GM21786 (cell line): ENCODE measurements at regions not wholly inside any gene's neighbourhood (a gene's known extent, or its start where the extent isn't known, plus 50 kb on each side); places are given as distances from the start of the nearest gene placed in this dataset.
"Not testable (repeated sequence)": the region's sequence is repeated elsewhere in the genome, so short reads cannot be mapped to it uniquely, and the experiment has no call there.

ENCODE experiments used
- ATAC-seq: cut with Tn5 transposase; IDR thresholded peaks from one replicate; pipeline ENCODE4 v1.9.1; 2021; ENCODE audit not compliant: unreplicated experiment

DNA sequence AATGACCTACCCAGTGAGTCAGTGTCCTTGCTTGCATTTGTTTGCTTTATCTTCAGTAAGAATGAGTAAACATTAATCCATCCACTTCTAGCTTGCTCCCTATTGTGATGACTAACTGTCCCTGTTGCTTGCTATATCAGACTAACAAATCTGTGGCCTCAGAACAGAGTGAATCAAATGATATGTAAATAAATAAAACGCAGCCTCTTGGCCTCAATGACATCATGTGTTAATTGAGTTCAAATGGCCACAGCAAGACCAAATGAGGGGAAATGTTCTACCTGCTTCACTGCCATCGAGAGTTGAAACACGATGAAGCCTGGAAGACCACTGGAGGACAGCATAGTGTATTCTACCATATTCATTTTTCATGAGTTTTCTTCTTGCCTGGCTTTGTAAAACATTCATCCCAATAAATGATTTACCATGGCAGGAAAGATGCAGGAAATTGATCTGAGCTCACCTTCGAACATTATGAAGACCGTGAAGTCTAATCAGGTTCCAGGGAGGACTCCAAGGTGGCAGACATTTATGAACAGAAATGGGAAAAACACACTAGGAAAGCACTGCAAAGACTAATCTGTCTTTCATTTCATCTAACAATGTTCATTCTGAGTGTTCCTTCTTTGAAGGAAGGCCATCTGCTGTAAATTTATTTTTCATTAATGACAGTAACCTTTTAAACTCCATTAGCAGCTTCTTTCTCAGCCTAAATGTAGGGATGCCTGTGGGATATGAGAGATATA, 1144.5 kb downstream of the TUSC7 start:
- ATAC-seq: no peak

GRCh38 chr3:117856354-117856753, 1146.8 kb downstream of the TUSC7 start:
- no peak for ATAC-seq

DNA sequence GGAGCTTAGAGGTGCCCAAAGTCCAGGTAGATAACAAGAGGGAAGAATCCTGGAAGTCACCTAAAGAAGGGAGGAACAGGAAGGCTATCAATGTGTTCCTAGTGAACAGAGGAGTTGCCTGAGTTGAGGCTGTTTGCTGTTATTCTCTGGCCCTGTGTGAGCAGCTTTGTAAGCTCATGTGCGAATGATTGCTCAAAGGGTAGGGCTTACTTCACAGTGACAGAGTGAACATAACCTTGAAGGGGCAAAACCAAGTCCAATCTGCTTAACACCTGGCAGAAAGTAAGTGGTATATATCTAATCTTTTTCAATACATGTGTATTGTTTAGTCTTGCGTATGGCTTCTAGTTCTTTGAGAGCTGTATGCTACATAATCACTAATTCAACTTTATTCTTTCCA, 1153.6 kb downstream of the TUSC7 start:
- no peak for ATAC-seq

DNA sequence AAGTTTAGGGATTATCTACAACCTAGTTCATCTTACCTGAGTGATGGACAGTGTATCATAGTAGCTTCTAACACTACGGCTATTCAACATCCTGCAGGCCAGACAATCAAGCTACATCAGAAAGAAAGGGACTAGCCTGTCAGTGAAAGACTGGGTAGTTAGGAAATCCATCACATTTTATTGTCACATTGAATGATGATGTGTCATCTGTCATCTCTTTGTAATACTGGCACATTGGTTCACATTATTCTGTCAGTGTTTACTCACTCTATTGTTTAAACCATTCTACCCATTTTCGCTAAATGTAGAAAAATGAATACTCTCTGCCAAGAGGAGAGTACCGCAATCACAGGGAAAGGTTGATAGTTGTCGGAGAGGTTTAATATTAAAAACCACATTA, 1155.8 kb downstream of the TUSC7 start:
- no peak for ATAC-seq

- no peak for ATAC-seq
Measured at GRCh38 chr3:117868766-117869165, 1159.2 kb downstream of the TUSC7 start.

GRCh38 chr3:117871934-117872333, 1162.4 kb downstream of the TUSC7 start:
- no peak for ATAC-seq

DNA sequence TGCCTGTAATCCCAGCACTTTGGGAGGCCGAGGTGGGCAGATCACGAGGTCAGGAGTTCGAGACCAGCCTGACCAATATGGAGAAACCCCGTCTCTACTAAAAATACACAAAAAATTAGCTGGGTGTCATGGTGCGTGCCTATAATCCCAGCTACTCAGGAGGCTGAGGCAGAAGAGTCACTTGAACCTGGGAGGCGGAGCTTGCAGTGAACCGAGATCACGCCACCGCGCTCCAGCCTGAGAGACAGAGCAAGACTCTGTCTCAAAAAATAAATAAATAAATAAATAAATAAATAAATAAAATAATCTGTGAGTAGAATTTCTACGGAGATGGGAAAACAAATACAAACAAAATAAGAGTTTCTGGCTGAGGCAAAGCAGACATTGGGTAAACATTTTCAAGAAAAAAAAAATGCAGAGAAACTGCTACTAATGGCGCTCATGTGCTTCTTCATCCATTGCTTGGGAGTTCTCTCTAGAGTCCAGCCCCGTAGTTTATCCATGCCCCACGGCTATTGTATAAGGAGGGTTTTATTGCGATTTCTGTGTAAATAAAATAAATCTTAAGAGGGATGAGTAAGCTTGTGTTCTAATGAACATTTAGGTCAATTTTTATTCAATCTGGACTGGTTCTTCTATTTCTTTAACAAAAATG, 1161.9 kb downstream of the IGSF11 start:
- ATAC-seq: not testable (repeated sequence)

GRCh38 chr3:117873249-117873600, 1161.4 kb downstream of the IGSF11 start:
- ATAC-seq: no peak

- no peak for ATAC-seq
Measured at GRCh38 chr3:117874028-117874690, 1160.5 kb downstream of the IGSF11 start.

DNA sequence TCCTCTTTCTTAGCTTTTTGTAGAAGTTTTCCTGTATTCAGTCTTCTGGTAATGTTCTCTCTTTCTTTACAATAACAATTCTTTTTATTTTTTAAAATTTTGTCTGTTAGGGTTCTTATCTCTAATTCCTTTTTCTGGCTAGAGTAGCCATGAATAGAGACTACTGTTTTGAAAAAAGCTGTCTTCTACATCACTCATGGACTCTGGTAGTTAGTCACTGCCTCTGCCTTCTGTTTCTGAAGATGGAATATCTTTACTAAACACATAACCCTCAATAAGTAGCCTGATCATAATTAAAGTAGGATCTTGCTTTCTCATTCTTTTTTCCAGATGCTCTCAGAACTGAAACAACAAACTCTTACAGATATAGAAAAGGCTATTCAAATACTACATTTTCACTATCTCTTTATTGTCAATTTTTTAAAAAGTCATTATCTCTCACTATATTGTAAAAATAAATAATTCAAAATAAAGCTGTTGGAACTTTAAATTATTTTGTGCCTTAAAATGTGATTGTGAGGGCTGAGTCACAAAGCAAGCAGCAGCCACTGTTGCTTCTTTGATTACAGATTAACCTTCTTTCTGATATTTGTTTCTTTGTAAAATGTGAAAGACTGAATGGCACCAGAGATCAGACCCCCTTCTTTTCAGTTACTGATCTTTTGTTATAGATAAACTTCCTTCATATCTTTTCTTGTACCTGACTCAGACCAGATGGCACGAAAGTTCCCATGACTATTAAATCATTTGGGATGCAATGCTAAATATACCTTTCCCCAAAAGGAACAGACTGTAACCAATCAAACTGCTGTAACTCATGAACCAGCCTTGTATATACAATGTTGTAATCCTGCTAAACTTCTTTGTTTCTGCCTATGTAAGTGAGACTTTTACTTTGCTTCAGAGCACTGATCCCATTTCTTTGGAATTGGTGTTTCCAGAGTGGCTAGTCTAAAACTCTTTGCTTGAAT, 1159.5 kb downstream of the IGSF11 start:
- ATAC-seq: no peak

GRCh38 chr3:117875887-117876286, 1158.8 kb downstream of the IGSF11 start:
- ATAC-seq: no peak

DNA sequence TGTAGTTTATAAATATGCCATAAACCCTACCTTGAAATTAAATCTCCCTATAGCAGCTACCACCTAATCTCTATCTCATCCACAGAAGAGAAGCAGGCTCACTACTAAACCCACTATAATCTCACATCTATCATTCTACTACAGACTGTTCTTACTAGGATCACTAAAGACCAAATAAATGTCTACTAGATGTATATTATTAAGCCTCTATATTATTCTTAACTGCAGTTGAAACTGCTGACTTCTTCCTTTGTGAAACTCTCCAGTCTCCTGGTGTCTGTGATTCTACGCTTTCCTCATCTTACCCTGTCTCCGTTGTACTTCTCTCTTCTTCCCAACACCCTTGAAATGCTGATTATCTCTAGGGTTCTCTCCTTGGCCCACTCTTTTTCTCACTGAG, 1154.0 kb downstream of the IGSF11 start:
- ATAC-seq: no peak

DNA sequence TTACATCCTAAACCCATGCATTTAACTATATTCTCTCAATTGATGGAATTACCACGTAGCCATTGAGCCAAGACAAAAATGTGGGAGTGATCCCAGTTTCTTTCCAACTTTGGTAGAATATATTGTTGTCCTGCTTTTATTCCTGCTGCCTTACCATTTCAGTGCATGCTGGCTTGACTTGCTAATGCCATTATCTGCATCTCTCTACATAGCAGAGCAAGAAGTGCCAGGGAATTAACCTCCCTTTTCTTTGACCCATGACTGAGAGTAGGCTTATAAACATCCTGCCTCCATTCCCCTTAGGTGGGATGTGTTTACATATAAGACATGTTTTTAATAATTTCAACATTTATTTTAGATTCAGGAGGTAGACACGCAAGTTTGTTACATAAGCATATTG, 1153.4 kb downstream of the IGSF11 start:
- ATAC-seq: no peak

DNA sequence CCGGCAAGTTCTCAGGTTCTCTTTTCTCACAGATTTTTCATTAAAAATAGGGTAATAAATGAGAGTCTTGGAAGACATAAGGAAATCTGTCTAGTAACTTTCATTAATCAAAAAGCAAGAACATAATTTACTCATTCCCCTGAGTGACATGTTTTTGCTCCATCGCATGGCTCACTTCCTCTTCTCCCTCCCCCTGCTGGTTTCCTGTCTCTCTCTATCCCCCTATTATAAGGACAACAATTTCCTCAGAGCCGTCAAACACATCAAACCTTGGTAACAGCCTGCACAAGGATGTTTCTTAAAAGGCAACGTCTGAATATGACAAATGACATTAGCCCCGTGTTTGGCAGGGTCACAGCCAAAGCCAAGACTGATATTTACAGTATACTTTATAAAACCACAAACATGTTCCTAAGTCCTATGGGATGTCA, 1149.6 kb downstream of the IGSF11 start:
- peak; percentile 47 for ATAC-seq

DNA sequence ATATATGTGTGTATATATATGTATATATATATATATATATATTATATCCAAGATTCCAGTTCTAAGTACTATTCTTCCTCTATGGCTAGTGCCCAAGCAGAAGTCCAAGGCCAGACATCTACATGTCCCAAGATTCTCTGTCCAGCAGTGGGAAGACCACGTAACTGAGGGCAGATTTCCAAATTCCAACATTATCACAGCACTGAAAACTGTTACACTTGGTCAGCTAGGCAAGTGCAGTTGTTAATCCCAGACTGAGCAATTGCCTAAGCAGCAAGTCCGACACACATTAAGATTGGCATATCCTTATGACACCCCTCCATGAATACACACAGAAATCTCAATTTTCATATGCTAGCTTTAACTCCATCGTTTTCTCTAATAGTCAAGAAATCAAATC, 1148.5 kb downstream of the IGSF11 start:
- no peak for ATAC-seq

GRCh38 chr3:117887031-117887430, 1147.6 kb downstream of the IGSF11 start:
- no peak for ATAC-seq

DNA sequence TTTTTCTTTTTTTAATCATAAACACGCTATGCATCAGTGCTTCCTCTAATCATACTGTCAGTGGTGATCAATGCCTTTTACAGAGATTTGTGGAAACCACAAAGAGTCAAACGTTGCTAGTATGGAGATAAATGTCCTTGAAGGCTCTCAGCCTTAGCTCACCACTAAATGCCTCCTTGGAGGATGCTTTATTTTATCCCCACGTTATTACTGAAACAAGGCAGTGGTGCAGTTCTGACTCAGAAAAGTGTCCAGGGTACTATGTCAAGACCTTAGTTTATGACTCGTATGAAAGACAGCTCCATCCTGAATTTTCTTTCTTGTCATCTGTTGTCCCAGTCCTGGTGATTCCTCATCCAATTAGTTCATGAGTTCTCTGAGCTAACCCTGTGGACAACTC, 1146.7 kb downstream of the IGSF11 start:
- ATAC-seq: no peak

DNA sequence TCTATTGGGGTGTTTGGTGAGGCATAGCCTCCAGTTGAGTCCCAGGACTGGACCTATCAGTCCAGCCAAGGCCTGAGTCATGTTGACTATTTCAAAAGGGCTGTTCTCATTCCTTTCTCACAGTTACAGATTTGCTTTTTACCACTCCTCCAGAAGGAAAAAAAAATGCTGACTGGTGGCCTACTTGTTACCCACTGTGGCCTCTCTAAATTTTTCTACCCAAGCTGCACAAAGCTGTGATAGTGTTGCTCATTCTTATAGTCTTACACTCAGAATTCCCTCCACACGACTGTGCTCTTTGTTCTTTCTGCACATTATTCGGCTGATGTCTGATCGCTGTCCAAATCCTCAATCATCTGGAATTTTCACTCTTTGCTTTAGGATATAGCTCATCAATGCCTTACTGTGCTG, 1142.2 kb downstream of the IGSF11 start:
- ATAC-seq: no peak

DNA sequence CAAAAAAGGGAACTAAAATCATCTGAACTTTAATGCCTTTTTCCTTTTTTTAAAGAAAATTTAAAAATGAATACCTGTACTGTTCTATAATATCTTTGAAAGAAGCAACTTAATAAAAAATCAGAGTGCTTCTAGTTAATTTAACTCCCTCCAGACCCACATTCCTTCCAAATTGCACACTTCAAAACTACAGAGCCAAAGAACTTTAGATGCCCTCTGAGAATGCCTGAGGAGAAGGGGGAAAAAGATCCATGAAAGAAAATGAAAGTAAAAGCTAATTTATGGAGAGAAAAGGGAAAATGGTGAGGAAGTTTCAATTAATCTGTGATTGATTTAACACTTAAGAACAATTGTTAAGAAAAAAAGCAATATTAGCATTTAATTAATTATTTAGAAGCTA, 1141.6 kb downstream of the IGSF11 start:
- no peak for ATAC-seq

DNA sequence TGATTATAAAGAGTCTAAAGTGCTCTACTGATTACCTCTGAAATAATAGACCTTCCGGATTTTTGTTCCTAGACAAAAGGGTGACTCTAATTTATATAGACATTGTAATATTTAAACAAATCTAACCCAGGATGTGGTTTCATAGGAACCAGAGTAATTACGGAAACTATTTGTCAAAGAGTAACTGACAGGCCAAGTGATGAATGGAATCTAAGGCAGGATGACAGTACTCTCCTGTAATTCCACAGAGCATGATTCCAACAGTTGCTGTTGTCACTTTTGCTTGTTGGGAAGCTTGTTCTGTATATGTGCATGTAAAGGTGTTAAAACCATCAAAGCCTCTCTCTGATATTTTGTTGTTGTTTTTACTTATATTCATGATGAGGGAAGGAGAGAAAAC, 1141.0 kb downstream of the IGSF11 start:
- no peak for ATAC-seq
